HUES6 (cell line): ENCODE measurements at regions not wholly inside any gene's neighbourhood (a gene's known extent, or its start where the extent isn't known, plus 50 kb on each side); places are given as distances from the start of the nearest gene placed in this dataset.

Source experiments
- H3K27ac ChIP-seq: 2 replicates; pipeline ENCODE4 v1.7.0; 2013; ENCODE audit warnings: low read depth, mild to moderate bottlenecking, low read length, inconsistent platforms
- H3K27me3 ChIP-seq: 2 replicates; pipeline ENCODE4 v1.6.1; 2013; ENCODE audit warnings: low read length; ENCODE audit not compliant: control insufficient read depth, insufficient read depth
- H3K36me3 ChIP-seq: 2 replicates; pipeline ENCODE4 v1.6.1; 2013; ENCODE audit warnings: low read length; ENCODE audit not compliant: control insufficient read depth, insufficient read depth
- H3K4me1 ChIP-seq: 2 replicates; pipeline ENCODE4 v1.6.1; 2013; ENCODE audit warnings: low read length; ENCODE audit not compliant: control insufficient read depth, insufficient read depth
- H3K4me3 ChIP-seq: 2 replicates; pipeline ENCODE4 v1.5.1; 2013; ENCODE audit warnings: low read depth, low read length
- H3K9ac ChIP-seq: one replicate; pipeline ENCODE4 v1.6.1; 2013; ENCODE audit warnings: mild to moderate bottlenecking, low read length
- H3K9me3 ChIP-seq: 2 replicates; pipeline ENCODE4 v1.6.1; 2013; ENCODE audit warnings: low read depth, low read length; ENCODE audit not compliant: control insufficient read depth, insufficient read depth

GRCh38 chr18:66674286-66674685 is 70.4 kb upstream of the CDH19 start:
- Histone ChIP-seq H3K9me3 (peaks cover 6% of the 10 kb centered on the region), H3K9ac (no peak overlapping the region), H3K27ac (no peak overlapping the region), H3K27me3 (no peaks in the 10 kb centered on the region), H3K36me3 (no peaks in the 10 kb centered on the region), H3K4me3 (no peak overlapping the region), H3K4me1 (peaks cover 16% of the 10 kb centered on the region; the same call in 1 of the 2 replicates)

- H3K4me3 ChIP-seq, result no peak overlapping the region
- no peaks in the 10 kb centered on the region for H3K36me3 ChIP-seq
- no peaks in the 10 kb centered on the region for H3K9me3 ChIP-seq
- H3K9ac ChIP-seq, result no peak overlapping the region
- H3K27me3 ChIP-seq, result no peaks in the 10 kb centered on the region
- H3K27ac ChIP-seq, result no peak overlapping the region
- H3K4me1 ChIP-seq, result peaks cover 3% of the 10 kb centered on the region; the same call in 1 of the 2 replicates
These were observed 64.8 kb upstream of the CDH19 start for GRCh38 chr18:66668706-66669105.

GRCh38 chr18:66662632-66663031 is 58.7 kb upstream of the CDH19 start:
- Histone ChIP-seq H3K27me3 (no peaks in the 10 kb centered on the region), H3K36me3 (no peaks in the 10 kb centered on the region), H3K4me1 (no peaks in the 10 kb centered on the region), H3K9ac (no peak overlapping the region), H3K9me3 (no peaks in the 10 kb centered on the region), H3K4me3 (no peak overlapping the region), H3K27ac (no peak overlapping the region)

GRCh38 chr18:66655407-66655806 is 51.5 kb upstream of the CDH19 start:
- H3K27me3 ChIP-seq, result no peaks in the 10 kb centered on the region
- H3K4me1 ChIP-seq, result peaks cover 6% of the 10 kb centered on the region; the same call in 1 of the 2 replicates
- no peaks in the 10 kb centered on the region for H3K9me3 ChIP-seq
- no peak overlapping the region for H3K27ac ChIP-seq
- no peak overlapping the region for H3K4me3 ChIP-seq
- no peaks in the 10 kb centered on the region for H3K36me3 ChIP-seq
- no peak overlapping the region for H3K9ac ChIP-seq
